GM18867 (cell line): ENCODE measurements at regions not wholly inside any gene's neighbourhood (a gene's known extent, or its start where the extent isn't known, plus 50 kb on each side); places are given as distances from the start of the nearest gene placed in this dataset.

Experiments used
- ATAC-seq: cut with Tn5 transposase; IDR thresholded peaks from one replicate; pipeline ENCODE4 v1.9.1; 2021; ENCODE audit warnings: mild to moderate bottlenecking, moderate library complexity; ENCODE audit not compliant: unreplicated experiment

DNA sequence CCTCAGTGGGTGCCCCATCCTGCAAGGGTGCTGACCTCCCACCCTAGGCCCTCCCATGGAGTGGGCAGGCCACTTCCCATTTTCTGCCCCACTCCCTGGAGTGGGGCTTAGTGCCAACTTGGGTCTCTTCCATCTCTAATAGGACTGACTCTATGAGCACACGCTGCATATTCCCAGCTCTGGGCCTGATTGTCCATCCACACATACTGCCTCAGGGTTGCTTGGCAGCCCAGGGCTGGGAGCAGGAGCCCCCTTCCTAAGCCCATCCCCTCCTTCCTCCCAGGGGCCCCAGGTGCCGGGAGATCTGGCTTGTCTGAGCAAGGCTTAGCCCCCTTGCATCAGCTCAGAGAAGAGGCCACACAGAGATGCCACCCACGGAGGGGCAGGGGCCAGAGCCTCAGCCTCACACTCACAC, 55.1 kb downstream of the PJA1 start:
- no peak for ATAC-seq

DNA sequence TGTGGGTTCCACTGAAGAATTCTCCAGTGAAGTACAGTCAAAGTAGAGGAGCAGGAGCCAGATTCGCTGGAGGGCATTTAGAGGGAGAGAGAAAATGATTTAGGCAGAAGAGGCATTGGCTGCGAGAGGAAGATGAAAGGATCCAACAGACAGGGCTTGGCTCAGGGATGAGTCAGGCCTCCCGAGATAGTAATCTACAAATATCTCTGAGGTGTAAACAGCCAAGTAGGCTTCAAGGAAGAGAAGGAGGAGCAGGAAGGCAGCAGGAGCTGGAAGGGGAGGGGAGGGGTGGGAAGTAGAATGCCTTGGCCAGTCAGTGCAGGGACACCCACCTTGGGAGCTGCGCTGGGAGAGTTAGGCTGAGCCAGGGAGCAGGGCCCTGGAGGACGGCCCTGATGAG, 55.5 kb downstream of the PJA1 start:
- ATAC-seq, result no peak

DNA sequence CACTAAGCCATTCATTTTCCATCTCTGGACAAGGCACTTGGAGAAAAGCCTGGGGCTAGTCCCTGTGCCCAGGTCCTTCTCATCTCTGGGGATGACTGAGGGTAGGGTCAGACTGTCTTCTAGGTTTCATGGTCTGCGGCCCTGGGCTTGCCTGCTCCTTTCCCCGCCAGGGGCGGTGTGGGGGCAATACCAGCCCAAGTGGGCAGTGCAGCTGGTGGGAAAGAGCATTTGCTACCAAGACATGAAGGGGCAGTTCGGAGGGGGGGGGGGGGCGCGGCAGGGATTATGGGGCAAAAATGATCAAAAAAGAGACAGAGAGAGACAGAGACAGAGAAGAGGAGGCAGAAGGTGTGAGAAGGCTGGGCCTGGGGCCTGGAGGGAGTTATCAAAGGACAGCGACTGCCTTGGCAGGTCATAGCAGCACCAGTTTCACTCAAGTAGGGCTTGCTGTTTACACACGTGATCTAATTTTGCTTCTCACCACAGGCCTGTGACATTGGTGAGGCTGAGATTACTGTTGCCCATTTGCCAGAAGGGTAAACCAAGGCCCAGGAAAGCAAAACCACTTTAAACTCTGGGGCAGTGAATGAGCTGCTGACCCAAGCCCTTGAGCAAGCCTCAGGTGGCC, 56.1 kb downstream of the PJA1 start:
- no peak for ATAC-seq

DNA sequence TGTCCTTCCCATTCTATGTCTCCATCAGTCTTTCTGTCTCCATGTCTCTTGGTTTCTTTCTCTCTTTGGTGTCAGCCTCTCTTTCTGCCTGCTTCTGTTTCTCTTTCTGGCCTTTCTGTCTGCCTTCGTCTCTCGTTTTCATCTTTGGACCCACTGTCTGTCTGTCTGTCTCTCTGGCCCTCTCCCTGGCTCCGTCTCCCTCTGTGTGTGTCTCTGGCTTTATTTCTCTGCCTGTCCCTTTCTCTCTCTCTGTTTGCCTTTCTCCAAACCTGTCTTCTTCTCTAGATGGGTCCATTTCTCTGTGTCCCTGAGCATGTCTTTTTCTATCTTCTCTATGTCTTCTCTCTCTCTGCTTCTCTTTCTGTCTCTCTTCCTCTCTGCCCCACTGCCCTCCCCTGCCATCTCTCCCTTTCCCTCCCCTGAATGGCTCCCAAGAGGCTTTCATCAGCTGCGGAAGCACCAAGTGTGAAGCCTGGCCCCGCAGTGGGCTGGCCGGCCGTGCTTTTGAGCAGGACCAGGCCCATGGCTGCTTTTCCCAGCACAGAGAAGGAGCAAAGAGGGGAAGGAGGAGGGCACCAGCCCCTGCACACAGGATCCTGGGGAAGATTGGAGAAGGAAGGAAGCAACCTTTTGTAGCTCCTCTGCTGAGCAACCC, 57.4 kb downstream of the PJA1 start:
- no peak for ATAC-seq

DNA sequence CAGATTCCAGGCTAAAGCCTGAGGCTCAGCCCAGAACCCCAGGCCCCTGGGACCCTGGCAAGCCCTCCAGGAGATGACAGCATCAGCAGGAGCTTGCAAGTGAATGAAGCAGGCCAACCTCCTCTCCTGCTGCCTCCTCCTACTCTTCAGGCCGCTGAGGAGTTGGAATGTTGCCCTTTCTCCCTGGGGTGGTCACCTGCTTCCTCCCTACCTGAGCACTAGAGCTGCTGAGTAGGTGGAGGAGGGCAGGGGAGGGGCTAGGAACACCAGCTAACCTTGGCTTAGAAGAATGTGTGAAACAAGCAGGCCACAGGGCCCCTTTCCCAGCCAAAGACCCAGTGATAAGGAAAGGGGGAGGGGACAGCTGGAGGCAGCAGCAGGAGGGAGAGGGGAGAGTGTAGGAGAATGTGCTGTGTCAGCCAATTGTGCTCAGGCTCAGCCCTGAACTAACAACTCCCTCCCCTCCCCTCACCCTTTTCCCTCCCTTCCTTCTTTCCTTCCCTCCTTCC, 58.0 kb downstream of the PJA1 start:
- no peak for ATAC-seq

DNA sequence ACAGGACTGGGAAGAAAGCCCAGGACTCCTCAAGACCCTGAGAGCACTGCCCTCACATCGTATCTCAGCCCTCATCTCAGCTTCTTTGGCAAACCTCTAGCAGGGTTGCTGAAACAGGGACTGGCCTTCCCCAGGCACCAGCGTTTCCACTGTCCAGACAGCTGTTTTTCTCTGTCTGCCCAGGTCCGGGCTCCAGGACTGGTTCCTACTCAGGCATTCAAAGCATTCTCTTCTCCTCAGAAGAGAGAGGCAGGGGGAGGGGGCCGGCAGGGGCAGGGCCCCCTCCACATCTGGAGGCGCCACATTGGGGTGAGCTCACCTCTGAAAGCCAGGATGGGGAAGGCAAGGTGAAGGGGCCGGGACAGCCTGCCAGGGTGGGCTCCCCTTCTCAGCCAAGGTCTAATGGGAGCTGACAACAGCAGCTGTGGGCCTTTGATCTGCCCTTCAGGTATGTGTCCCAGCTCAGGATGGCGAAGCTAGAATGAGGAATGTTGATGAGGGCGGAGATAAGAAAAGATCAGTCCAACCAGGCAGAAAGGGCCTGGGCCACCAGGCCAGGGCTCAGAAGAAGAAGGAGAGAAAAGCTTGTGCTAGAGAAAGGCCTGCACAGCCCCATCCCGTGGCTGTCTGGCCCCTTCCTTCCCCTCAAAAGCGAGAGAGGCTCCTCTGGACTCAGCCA, 60.4 kb downstream of the PJA1 start:
- no peak for ATAC-seq

DNA sequence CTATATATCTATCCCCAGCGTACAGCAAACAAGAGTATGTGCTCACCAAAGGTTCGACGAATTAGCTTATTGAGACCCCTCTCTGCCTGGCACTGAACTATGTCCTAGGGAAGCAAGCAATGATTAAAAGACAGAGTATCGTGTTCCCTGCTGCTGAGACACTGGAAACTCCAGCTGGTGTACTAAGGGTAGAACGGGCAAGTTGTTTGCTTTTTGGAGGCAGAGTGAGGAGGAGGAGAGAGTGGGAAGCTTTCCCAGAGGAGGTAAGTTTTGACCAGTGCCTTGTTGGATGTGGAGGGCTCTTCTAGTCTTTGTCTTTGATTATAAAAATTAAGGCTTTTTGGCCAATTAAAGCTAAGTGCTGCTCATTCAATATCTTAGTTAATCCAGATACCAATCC, 61.7 kb downstream of the PJA1 start:
- ATAC-seq, result no peak

DNA sequence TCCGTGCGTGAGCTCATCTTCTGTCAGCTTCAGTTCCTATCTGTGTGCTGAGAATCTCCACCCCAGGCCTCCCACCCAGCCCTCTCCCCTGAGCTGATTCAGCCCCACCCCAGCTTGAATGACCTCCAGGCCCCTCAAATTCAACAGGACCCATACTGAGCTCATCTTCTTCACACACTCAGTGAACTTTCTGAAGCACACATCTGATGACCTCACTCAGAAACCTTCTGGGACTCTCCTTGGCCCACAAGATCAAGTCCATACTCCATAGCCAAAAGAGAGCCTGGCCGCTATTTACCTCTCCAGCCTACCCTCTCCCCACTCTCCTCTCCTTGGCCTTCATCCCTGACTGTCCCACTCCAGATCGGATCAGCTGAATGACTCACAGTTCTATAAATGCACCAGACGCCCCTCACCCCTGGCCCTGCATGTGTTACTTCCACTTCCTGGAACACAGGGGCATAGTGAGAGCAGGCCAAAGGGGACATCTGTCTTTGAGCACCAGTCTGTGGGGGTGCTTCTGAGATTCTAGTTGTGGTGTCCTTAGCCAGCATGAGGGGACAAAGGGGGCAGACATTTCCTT, 62.5 kb downstream of the PJA1 start:
- ATAC-seq, result no peak

DNA sequence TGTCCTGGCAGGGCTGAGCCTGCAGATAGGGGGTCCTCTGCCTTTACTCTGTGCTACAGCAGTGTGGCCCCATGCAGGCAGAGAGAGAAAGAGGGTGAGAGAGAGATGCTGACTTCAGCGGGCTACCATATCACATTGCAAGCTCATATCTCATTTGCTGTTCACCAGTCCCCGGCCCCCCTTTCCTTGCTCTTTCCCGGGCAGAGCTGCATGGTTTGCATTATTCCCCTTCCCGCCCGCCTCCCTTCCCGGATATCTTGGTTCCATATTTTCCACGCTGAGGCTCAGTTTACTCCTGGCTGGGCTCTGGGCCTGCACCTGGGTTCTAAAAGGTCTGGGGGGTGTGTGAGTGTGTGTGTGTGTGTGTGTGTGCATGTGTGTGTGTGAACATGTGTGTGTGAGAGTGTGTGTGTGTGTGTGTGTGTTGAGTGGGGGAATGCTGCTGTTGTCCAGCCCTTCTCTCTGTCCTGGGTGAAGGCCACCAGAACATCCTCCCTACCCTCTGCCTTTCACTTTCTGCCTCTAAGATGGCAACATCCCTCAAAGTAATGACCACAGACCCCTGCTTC, 63.5 kb downstream of the PJA1 start:
- no peak for ATAC-seq

DNA sequence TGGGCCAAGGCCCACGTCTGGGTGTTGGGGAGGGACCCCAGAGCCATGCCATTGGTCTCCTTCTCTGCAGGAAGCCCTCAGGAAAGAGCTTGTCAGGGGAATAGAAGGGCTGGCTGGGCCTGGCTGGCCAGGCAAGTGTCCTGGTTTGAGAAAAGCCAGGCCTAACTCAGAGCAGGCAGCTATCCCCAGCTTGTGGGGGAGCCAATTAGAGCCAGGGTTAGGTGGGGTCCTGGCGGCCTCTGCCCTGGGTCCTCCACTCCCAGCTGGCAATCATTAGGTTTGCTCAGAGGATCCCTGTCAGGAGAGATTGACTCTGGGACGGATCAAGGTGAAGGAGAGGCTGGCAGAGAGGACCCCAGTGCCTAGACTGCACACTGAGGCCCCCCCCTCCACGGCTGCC, 64.8 kb downstream of the PJA1 start:
- no peak for ATAC-seq

DNA sequence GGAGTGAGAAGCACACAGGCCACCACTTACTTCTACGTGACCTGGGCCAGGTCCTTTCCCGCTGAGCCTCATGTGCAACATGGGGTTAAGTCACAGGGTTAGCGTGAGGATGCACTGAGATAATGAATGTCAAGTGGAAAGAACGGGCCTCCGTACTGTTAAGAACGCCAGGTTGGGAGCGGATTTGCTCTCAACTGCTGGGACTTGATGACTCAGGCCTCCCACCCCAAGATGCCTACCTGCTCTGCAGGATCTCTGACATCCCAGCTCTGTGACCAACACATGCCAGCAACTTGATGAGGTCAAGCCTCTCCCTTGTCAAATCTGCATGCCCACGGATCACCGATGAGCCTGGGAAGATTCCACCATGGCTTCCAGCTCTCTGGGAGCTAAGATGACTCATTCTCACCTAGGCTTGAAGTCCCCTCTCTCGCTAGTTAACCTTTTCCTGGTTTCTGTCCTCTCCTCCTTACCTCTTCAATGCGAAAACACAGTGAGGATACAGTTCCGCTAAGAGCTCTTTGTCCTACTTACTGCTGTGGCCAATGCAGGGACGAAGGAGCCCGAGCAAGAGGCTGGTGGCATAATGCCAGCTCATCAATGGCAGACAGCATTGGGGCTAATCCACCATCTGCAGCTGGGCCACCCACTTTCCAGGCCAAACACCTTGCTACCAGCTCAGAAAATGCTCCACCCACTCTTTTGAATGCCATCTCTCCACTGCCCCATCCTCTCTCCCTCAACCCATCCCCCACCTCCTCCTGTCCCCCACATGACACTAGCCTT, 67.6 kb downstream of the PJA1 start:
- no peak for ATAC-seq

DNA sequence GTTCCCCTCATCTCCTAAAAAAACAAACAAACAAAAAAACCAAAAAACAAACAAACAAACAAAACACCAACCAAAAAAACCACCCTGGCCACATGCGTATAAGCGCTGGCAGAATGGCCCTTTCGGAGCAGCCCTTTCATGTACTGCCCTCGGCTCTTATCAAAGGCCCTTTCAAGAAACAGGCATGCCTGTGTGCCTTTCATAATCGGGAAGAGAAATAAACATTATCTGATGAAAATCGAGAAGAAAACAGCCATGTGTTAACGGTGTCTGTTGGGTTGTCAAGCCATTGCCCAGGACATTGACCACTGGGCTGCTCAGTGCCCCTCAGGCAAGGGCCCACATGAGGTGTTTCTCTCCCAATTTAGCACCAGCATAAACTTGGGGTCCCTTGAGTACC, 68.3 kb downstream of the PJA1 start:
- no peak for ATAC-seq

DNA sequence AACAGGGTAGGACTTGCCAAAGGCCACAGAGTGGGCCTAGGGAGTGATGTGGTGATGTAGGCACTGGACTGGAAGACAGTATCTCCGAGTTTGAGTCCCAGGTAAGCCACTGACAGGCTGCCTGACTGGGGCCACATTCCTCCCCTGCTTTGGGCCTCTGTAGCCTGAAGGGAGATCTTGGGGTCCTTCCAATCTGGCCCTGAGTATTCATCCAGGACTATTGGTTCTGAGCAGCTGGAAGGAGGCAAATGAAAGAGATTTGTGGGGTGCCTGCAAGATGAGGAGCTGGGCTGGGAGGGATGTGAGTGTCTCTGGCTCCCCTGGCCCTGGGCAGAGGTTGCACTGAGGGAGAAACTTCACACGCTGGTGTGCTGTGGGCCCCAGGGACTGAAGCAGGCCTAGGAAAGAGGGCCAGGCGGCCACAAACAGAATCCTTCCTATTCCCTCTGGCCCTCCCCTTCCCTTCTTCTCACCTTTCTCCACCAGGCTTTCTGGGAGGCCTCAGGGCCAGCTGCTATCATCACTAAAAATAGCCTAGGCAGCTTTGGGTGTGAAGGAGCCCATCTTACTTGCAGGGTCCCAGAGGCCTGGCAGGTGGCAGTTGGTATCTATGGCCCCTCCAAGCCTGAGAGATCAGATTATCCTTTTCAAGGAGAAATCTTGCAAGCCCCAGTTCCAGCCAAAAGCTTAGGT, 70.1 kb downstream of the PJA1 start:
- no peak for ATAC-seq

DNA sequence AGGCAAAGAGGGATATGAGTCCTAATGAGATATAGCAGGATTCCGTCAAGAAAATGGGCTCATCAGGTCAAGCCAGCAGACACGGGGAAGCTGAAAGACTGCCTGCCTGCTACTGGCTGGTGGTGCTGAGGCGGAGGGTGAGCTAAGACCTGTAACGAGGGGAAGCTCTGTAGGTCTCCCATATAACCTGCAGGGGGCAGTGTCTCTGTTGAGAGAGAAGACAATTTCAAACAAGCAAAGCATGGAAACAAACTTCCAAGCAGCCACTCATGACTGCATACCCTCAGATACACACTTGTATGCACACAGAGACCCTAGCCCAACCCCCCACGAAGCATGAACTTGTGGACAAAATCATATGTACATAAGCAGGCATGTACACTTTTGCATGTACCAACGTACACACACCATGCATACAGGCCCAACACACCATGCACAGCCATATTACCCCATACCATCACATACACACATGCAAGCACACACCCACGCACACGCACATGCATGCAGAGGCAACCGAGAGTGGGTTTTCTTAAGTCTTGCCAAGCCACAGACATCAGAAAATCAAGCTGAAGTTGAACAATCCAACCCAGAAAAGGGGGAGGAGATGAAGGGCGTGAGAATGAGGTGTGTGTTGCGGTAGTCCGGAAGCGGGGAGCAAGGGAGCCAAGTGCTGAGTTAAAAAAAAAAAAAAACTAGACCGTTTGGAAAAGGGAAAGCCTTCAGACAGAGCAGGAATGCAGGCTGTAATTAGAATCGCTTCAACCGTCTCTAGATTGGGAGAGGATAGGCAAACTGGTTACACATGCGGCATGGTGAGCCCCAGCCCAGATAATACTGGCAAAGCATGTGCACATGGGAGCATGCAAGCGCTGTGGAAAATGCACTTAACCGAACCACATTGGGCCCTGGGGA, 71.0 kb downstream of the PJA1 start:
- peak; percentile 84 for ATAC-seq

DNA sequence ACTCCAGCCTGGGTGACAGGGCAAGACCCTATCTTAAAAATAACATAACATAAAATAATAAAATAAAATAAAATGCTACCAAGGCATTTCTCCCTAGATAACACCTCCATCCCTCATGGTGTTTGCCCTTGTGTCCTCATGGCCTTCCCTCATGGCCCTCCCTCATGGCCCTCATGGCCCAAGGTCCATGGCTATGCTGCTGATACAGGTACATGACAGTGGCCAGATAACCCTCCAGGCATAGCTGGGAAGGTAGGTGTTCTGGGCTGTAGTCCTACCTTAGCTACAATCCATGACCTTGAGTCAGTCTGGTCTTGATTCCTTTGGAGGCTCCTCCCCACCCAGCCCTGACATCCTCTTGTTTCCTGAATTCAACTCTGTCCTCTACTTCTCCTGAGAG, 75.2 kb downstream of the PJA1 start:
- no peak for ATAC-seq

DNA sequence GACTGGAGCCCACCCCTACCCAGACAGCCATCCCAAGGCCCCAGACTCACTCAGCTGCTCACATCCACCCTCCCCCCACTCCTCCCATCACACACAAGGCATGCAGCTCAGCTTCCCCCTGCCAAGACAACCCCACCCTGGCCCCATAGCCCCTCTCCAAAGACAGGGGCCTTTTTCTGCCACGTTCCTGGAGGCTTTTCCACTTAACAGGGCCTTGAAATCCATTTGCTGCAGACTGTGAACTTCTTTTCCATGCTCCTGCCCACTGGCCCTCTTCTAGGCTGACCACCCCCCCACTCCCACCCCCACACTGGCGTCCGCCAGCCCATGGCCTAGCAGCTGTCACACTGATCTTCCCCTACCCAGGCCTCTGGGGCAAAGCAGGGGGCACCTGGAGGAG, 76.0 kb downstream of the PJA1 start:
- ATAC-seq, result no peak

DNA sequence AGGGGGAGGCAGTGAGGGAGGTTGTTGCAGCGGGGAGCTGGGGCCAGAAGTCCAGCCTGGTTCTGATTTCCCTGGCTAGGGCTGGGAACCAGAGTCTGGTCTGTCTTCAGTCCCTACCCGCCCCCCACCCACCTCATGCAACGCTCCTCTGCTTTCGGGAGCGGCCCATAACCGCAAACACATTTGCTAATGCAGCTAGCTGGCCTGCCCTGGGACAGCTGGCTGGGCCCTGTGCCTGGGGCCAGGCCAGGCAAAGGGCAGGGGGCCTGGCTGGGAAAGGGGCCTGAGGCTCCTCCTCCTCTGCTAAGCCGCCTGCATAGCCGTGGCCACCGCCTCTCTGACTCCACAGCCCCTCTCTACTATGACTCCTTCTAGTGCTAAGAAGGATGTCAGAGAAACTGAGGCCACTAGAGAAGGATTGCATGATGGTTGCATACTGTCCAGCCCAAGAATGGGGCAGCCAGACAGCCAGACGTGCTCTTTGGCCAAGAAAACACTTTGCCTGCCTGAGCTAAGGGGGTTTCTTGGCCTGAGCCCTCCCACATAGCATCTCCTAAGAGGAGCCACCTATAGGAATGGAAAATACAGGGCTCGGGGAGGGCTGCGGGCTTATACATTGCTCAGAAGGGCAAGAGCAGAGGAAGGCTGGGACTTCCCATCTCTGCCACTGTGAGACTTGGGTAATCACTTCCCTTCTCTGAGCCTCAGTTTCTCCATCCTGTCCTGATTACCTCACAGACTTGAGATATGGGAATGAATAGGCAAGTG, 76.9 kb downstream of the PJA1 start:
- no peak for ATAC-seq

DNA sequence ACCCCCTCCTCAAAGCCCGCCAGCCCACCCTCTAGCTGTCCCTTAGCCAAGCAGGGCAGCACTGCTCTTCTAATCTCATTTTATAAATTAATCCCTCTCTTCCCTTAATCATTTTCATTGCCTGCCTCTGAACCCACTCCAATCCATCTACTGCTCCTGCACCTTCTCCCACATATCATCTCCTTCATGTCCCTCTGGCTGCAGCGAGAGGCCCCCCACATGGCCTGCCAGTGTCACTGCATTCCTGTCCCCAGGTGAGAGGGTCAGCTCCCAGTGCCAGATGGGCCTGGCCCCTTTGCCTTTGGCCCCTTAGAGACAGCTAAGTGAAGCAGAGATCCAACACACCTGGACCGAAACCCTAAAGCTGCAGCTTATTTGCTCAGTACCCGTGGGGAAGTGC, 79.4 kb downstream of the PJA1 start:
- ATAC-seq, result no peak
